GM12891 (cell line): ENCODE measurements at regions not wholly inside any gene's neighbourhood (a gene's known extent, or its start where the extent isn't known, plus 50 kb on each side); places are given as distances from the start of the nearest gene placed in this dataset.

ENCODE experiments used
- DNase-seq: peaks from one replicate; pipeline ENCODE4 v3.0.0; 2011; ENCODE audit warnings: low spot score; ENCODE audit not compliant: insufficient read length
- FAIRE-seq: peaks from 2 replicates; lab custom pipeline; 2011; peaks lifted over from hg19 to GRCh38; lab: Jason Lieb, UNC
- PAX5 ChIP-seq: IDR thresholded peaks from 2 replicates; pipeline ENCODE4 v1.6.1; 2011; ENCODE audit warnings: low read length, moderate library complexity, mild to moderate bottlenecking; ENCODE audit not compliant: insufficient read depth, severe bottlenecking
- POLR2A ChIP-seq: IDR thresholded peaks from 2 replicates; pipeline ENCODE4 v1.6.1; 2011; ENCODE audit warnings: low read depth, low read length, control low read depth
- POLR2AphosphoS5 ChIP-seq: IDR thresholded peaks from 2 replicates; pipeline ENCODE4 v1.6.1; 2011; ENCODE audit warnings: low read depth, low read length, control low read depth
- POU2F2 ChIP-seq: IDR thresholded peaks from 2 replicates; pipeline ENCODE4 v1.6.1; 2011; ENCODE audit warnings: low read depth, mild to moderate bottlenecking, control low read depth, low read length, moderate library complexity
- SPI1 ChIP-seq: IDR thresholded peaks from 2 replicates; pipeline ENCODE4 v1.6.1; 2011; ENCODE audit warnings: low read depth, low read length, control low read depth
- TAF1 ChIP-seq: IDR thresholded peaks from 2 replicates; pipeline ENCODE4 v1.6.1; 2011; ENCODE audit warnings: low read depth, low read length, control low read depth

- FAIRE-seq (no peak), DNase-seq (no peak)
- TF ChIP-seq POLR2A = no peak
- no peak for TF ChIP-seq PAX5
- no peak for TF ChIP-seq SPI1
- TF ChIP-seq TAF1 = no peak
- no peak for TF ChIP-seq POLR2AphosphoS5
- TF ChIP-seq POU2F2 = no peak
Measured at GRCh38 chr12:13587721-13588390, 391.3 kb downstream of the EMP1 start.

GRCh38 chr12:13586361-13586760 lies 389.8 kb downstream of the EMP1 start:
- TF ChIP-seq PAX5 (no peak), TAF1 (no peak), POU2F2 (no peak), SPI1 (no peak), POLR2AphosphoS5 (no peak), POLR2A (no peak)
- no peak for DNase-seq
- no peak for FAIRE-seq

GRCh38 chr12:13584541-13584940 lies 388.0 kb downstream of the EMP1 start:
- FAIRE-seq (no peak), DNase-seq (no peak)
- TF ChIP-seq PAX5 (no peak), POU2F2 (no peak), POLR2AphosphoS5 (no peak), POLR2A (no peak), TAF1 (no peak), SPI1 (no peak)

GRCh38 chr12:13583630-13584029 lies 387.1 kb downstream of the EMP1 start:
- no peak for FAIRE-seq
- DNase-seq = no peak

GRCh38 chr12:13582421-13582820 lies 385.9 kb downstream of the EMP1 start:
- TF ChIP-seq POLR2AphosphoS5 (no peak), POLR2A (no peak), PAX5 (no peak), SPI1 (no peak), TAF1 (no peak), POU2F2 (no peak)
- no peak for FAIRE-seq

More at GRCh38 chr12:13583630-13584029, 387.1 kb downstream of the EMP1 start:
- TF ChIP-seq PAX5 (no peak), POLR2A (no peak), POU2F2 (no peak), TAF1 (no peak), SPI1 (no peak), POLR2AphosphoS5 (no peak)

GRCh38 chr12:13581031-13581430 lies 384.5 kb downstream of the EMP1 start:
- FAIRE-seq (no peak), DNase-seq (no peak)
- no peak for TF ChIP-seq POU2F2
- no peak for TF ChIP-seq TAF1

More at GRCh38 chr12:13582421-13582820, 385.9 kb downstream of the EMP1 start:
- no peak for DNase-seq

- DNase-seq (no peak), FAIRE-seq (no peak)
- no peak for TF ChIP-seq POLR2A
- TF ChIP-seq SPI1 = no peak
- TF ChIP-seq TAF1 = no peak
- TF ChIP-seq POLR2AphosphoS5 = no peak
- no peak for TF ChIP-seq POU2F2
- TF ChIP-seq PAX5 = no peak
Measured at GRCh38 chr12:13580206-13580605, 383.7 kb downstream of the EMP1 start.

GRCh38 chr12:13576935-13577500 lies 380.5 kb downstream of the EMP1 start:
- DNase-seq (no peak), FAIRE-seq (no peak)
- TF ChIP-seq PAX5 (no peak), POLR2A (no peak), POLR2AphosphoS5 (no peak), TAF1 (no peak), POU2F2 (no peak), SPI1 (no peak)

- FAIRE-seq (no peak), DNase-seq (no peak)
- no peak for TF ChIP-seq POU2F2
Measured at GRCh38 chr12:13573698-13574321, 377.3 kb downstream of the EMP1 start.
